Natural killer cell treated with Interleukin-12 subunit alpha and Interleukin-12 subunit beta and Interleukin-15 and Interleukin-18, amount 100 ng/mL, for 72 hours (primary cell): ENCODE measurements at regions not wholly inside any gene's neighbourhood (a gene's known extent, or its start where the extent isn't known, plus 50 kb on each side); places are given as distances from the start of the nearest gene placed in this dataset.
"Not testable (repeated sequence)": the region's sequence is repeated elsewhere in the genome, so short reads cannot be mapped to it uniquely, and the experiment has no call there.

Experiments used
- ATAC-seq, 2 donors: fragments of 150-1000 bp; cut with Tn5 transposase in 1 of 2; sonication (Bioruptor Pico), chemical (Tn5 transposase) in 1 of 2; 2 replicates each; pipeline ENCODE4 v1.10.0; 2021
- DNase-seq: peaks from one replicate; pipeline ENCODE4 v3.0.0; 2022; ENCODE audit warnings: low spot score
- H3K27ac Mint-ChIP-seq, 2 donors: 1 replicate in 1 of 2; 2 replicates in 1 of 2; pipeline ENCODE4 v1.8.0; 2022; ENCODE audit warnings: mixed read lengths in 2 of 2, mild to moderate bottlenecking in 1 of 2, moderate library complexity in 1 of 2
- H3K27me3 Mint-ChIP-seq, 2 donors: 1 replicate in 1 of 2; 2 replicates in 1 of 2; pipeline ENCODE4 v1.8.0; 2022; ENCODE audit warnings: mixed read lengths in 2 of 2
- H3K36me3 Mint-ChIP-seq: one replicate; pipeline ENCODE4 v1.8.0; 2022; ENCODE audit warnings: mixed read lengths
- H3K4me1 Mint-ChIP-seq, 2 donors: 1 replicate in 1 of 2; 2 replicates in 1 of 2; pipeline ENCODE4 v1.8.0; 2022; ENCODE audit warnings: low read depth in 2 of 2, mixed read lengths in 2 of 2, mild to moderate bottlenecking in 1 of 2
- H3K4me3 Mint-ChIP-seq: one replicate; pipeline ENCODE4 v1.8.0; 2022; ENCODE audit warnings: mixed read lengths
- H3K9me3 Mint-ChIP-seq: 2 replicates; pipeline ENCODE4 v1.8.0; 2022; ENCODE audit warnings: mixed read lengths

GRCh38 chr3:148493631-148494030 lies 204.1 kb upstream of the AGTR1 start:
- H3K9me3 Mint-ChIP-seq: peaks cover 11% of the 10 kb centered on the region
- DNase-seq (no peak), ATAC-seq (no peak)
- no peaks in the 10 kb centered on the region for H3K4me1 Mint-ChIP-seq
- H3K36me3 Mint-ChIP-seq: peaks cover 5% of the 10 kb centered on the region
- no peaks in the 10 kb centered on the region for H3K27me3 Mint-ChIP-seq
- H3K27ac Mint-ChIP-seq: no peak overlapping the region
- H3K4me3 Mint-ChIP-seq: no peak overlapping the region

GRCh38 chr3:148494451-148494850 lies 203.3 kb upstream of the AGTR1 start:
- no peak for DNase-seq
- no peaks in the 10 kb centered on the region for H3K27me3 Mint-ChIP-seq
- H3K36me3 Mint-ChIP-seq: peaks cover 2% of the 10 kb centered on the region
- no peak for ATAC-seq
- no peaks in the 10 kb centered on the region for H3K4me1 Mint-ChIP-seq
- no peak overlapping the region for H3K27ac Mint-ChIP-seq
- peaks cover 8% of the 10 kb centered on the region for H3K9me3 Mint-ChIP-seq
- no peak overlapping the region for H3K4me3 Mint-ChIP-seq

DNA sequence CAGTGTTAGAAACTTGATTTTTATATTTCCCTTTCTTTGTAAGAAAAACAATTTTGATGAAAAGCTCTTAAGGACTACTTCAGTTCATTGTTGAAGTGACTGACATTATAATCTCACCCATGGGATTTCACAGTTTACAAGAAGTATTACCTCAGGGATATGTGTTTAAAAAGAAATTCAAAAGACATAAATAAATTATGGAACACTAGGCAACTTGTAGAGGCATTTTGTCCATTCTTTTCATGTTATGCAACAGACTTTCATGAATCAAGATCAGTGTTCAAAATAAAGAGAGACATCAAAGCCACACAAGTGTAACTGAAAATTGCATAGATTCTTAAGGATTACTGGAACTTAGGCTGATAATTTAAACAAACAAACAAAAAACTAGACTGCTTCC lies 196.8 kb upstream of the AGTR1 start:
- Mint-ChIP-seq H3K27ac (no peak overlapping the region), H3K9me3 (peaks cover 16% of the 10 kb centered on the region)
- ATAC-seq: no peak

GRCh38 chr3:148510116-148510515 lies 187.6 kb upstream of the AGTR1 start:
- ATAC-seq: no peak
- no peak for DNase-seq
- H3K4me1 Mint-ChIP-seq: no peaks in the 10 kb centered on the region
- H3K36me3 Mint-ChIP-seq: no peaks in the 10 kb centered on the region
- H3K27ac Mint-ChIP-seq: no peak overlapping the region
- H3K9me3 Mint-ChIP-seq: peaks cover 17% of the 10 kb centered on the region
- no peak overlapping the region for H3K4me3 Mint-ChIP-seq
- H3K27me3 Mint-ChIP-seq: no peaks in the 10 kb centered on the region

More for the DNA sequence above, 196.8 kb upstream of the AGTR1 start:
- H3K4me1 Mint-ChIP-seq: no peaks in the 10 kb centered on the region
- DNase-seq: no peak
- H3K4me3 Mint-ChIP-seq: no peak overlapping the region
- H3K27me3 Mint-ChIP-seq: no peaks in the 10 kb centered on the region
- no peaks in the 10 kb centered on the region for H3K36me3 Mint-ChIP-seq

- no peaks in the 10 kb centered on the region for H3K36me3 Mint-ChIP-seq
- no peak for DNase-seq
- no peak overlapping the region for H3K4me3 Mint-ChIP-seq
- H3K9me3 Mint-ChIP-seq: peaks cover 16% of the 10 kb centered on the region
- no peaks in the 10 kb centered on the region for H3K4me1 Mint-ChIP-seq
- H3K27ac Mint-ChIP-seq: no peak overlapping the region
- ATAC-seq: no peak
- no peaks in the 10 kb centered on the region for H3K27me3 Mint-ChIP-seq
These were observed 187.1 kb upstream of the AGTR1 start for GRCh38 chr3:148510561-148510960.

DNA sequence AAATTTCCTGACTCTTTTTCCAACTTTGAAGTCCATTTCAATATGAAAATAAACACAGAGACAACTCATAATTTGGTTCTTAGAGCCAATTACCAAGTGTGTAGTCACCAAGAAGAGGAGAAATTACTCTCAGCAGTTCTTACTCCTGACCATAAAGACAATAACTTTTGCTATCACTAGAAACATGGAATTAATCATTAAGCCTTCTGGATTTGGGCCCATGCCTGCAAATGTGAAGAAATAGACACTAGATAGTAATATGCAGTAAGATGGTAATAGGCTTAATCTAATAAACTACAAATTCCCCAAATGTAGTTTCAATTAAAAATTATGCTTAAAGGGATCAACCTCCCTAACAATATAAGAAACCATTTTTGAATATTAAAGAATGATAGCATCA lies 185.1 kb upstream of the AGTR1 start:
- ATAC-seq (no peak), DNase-seq (no peak)
- Mint-ChIP-seq H3K4me1 (no peaks in the 10 kb centered on the region), H3K36me3 (no peaks in the 10 kb centered on the region), H3K27ac (no peak overlapping the region), H3K27me3 (no peaks in the 10 kb centered on the region), H3K4me3 (no peak overlapping the region), H3K9me3 (peaks cover 10% of the 10 kb centered on the region)

GRCh38 chr3:148513096-148513543 lies 184.6 kb upstream of the AGTR1 start:
- no peak for DNase-seq
- ATAC-seq: no peak
- Mint-ChIP-seq H3K27me3 (no peaks in the 10 kb centered on the region), H3K4me1 (no peaks in the 10 kb centered on the region), H3K9me3 (peaks cover 15% of the 10 kb centered on the region), H3K27ac (no peak overlapping the region), H3K36me3 (peaks cover 3% of the 10 kb centered on the region), H3K4me3 (no peak overlapping the region)

DNA sequence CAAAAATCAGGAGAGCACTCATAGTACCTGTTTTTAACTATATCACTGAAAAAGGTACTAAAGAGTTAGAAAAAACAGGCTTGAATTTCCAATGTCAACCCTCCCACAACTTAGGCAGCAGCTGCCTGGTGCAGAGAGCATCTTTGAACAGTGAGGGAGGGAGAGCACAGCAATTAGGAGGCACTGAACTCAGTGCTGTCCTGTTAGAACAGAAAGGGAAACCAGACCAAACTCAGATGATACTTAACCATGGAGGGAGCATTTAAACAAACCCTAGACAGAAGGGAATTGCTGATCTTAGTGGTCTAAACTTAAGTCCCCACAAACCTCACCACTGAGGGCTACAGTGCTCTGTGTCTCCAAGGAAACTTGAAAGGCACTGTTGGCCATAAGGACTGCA lies 179.2 kb upstream of the AGTR1 start:
- H3K4me1 Mint-ChIP-seq: no peaks in the 10 kb centered on the region
- H3K27me3 Mint-ChIP-seq: no peaks in the 10 kb centered on the region
- H3K27ac Mint-ChIP-seq: no peak overlapping the region
- no peak overlapping the region for H3K4me3 Mint-ChIP-seq
- peaks cover 8% of the 10 kb centered on the region for H3K36me3 Mint-ChIP-seq
- no peak for DNase-seq
- ATAC-seq: no peak
- H3K9me3 Mint-ChIP-seq: peaks cover 37% of the 10 kb centered on the region

GRCh38 chr3:148525621-148526020 lies 172.1 kb upstream of the AGTR1 start:
- H3K27me3 Mint-ChIP-seq: not testable (repeated sequence)

GRCh38 chr3:148528024-148528423 lies 169.7 kb upstream of the AGTR1 start:
- DNase-seq (no peak), ATAC-seq (no peak)
- no peaks in the 10 kb centered on the region for H3K27me3 Mint-ChIP-seq
- H3K27ac Mint-ChIP-seq: no peak overlapping the region
- no peaks in the 10 kb centered on the region for H3K4me1 Mint-ChIP-seq
- H3K9me3 Mint-ChIP-seq: peaks cover 25% of the 10 kb centered on the region
- no peak overlapping the region for H3K4me3 Mint-ChIP-seq
- H3K36me3 Mint-ChIP-seq: peaks cover 6% of the 10 kb centered on the region

More at GRCh38 chr3:148525621-148526020, 172.1 kb upstream of the AGTR1 start:
- not testable (repeated sequence) for H3K36me3 Mint-ChIP-seq, DNase-seq, H3K4me1 Mint-ChIP-seq, ATAC-seq, H3K27ac Mint-ChIP-seq, H3K4me3 Mint-ChIP-seq
- peaks cover 39% of the 10 kb centered on the region for H3K9me3 Mint-ChIP-seq

GRCh38 chr3:148531836-148532235 lies 165.9 kb upstream of the AGTR1 start:
- Mint-ChIP-seq H3K27me3 (no peaks in the 10 kb centered on the region), H3K4me1 (no peaks in the 10 kb centered on the region), H3K9me3 (peaks cover 10% of the 10 kb centered on the region), H3K27ac (no peak overlapping the region), H3K4me3 (no peak overlapping the region), H3K36me3 (no peaks in the 10 kb centered on the region)
- ATAC-seq: no peak
- no peak for DNase-seq

DNA sequence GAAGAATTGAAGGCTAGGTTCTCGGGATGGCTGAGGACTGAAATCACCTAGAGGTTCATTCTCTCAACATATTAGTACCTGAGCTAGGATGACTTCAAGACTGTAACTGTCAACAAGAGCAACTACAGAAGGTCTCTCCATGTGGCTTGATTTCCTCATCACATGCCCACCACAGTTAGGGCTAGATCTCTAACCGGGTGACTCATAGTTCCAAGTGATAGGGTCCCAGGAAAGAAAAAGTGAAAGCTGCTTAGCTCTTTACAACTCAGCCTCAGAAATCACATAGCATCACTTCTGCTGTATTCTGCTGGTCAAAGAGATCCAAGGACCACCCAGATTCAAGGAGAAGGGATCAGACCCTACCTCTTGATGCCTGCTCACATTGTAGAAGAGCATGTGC lies 165.4 kb upstream of the AGTR1 start:
- H3K9me3 Mint-ChIP-seq: peaks cover 7% of the 10 kb centered on the region
- no peaks in the 10 kb centered on the region for H3K4me1 Mint-ChIP-seq
- H3K27ac Mint-ChIP-seq: no peak overlapping the region
- H3K36me3 Mint-ChIP-seq: no peaks in the 10 kb centered on the region
- DNase-seq: no peak
- H3K27me3 Mint-ChIP-seq: no peaks in the 10 kb centered on the region
- H3K4me3 Mint-ChIP-seq: no peak overlapping the region
- no peak for ATAC-seq

GRCh38 chr3:148532774-148533173 lies 164.9 kb upstream of the AGTR1 start:
- Mint-ChIP-seq H3K4me3 (no peak overlapping the region), H3K27me3 (no peaks in the 10 kb centered on the region), H3K27ac (no peak overlapping the region), H3K9me3 (peaks cover 7% of the 10 kb centered on the region), H3K4me1 (no peaks in the 10 kb centered on the region), H3K36me3 (no peaks in the 10 kb centered on the region)
- DNase-seq (no peak), ATAC-seq (no peak)

- no peak for DNase-seq
- H3K4me1 Mint-ChIP-seq: no peaks in the 10 kb centered on the region
- peaks cover 7% of the 10 kb centered on the region for H3K9me3 Mint-ChIP-seq
- H3K4me3 Mint-ChIP-seq: no peak overlapping the region
- no peak for ATAC-seq
- no peaks in the 10 kb centered on the region for H3K36me3 Mint-ChIP-seq
- H3K27me3 Mint-ChIP-seq: no peaks in the 10 kb centered on the region
- no peak overlapping the region for H3K27ac Mint-ChIP-seq
These were observed 163.4 kb upstream of the AGTR1 start for GRCh38 chr3:148534089-148534988.

GRCh38 chr3:148535001-148535400 lies 162.7 kb upstream of the AGTR1 start:
- H3K36me3 Mint-ChIP-seq: no peaks in the 10 kb centered on the region
- no peak overlapping the region for H3K27ac Mint-ChIP-seq
- no peak overlapping the region for H3K4me3 Mint-ChIP-seq
- DNase-seq (no peak), ATAC-seq (no peak)
- no peaks in the 10 kb centered on the region for H3K4me1 Mint-ChIP-seq
- no peaks in the 10 kb centered on the region for H3K27me3 Mint-ChIP-seq
- peaks cover 7% of the 10 kb centered on the region for H3K9me3 Mint-ChIP-seq
